HG02763 (cell line): ENCODE measurements at regions not wholly inside any gene's neighbourhood (a gene's known extent, or its start where the extent isn't known, plus 50 kb on each side); places are given as distances from the start of the nearest gene placed in this dataset.

ENCODE experiments used
- ATAC-seq: cut with Tn5 transposase; IDR thresholded peaks from one replicate; pipeline ENCODE4 v1.9.1; 2021; ENCODE audit warnings: mild to moderate bottlenecking, moderate library complexity; ENCODE audit not compliant: unreplicated experiment

- no peak for ATAC-seq
These were observed 162.6 kb upstream of the CCDC179 start for GRCh38 chr11:23022854-23023253.

GRCh38 chr11:23023319-23023718, 163.0 kb upstream of the CCDC179 start:
- no peak for ATAC-seq

GRCh38 chr11:23041001-23041503, 180.8 kb upstream of the CCDC179 start:
- ATAC-seq, result no peak

- ATAC-seq, result no peak
These were observed 198.4 kb upstream of the CCDC179 start for GRCh38 chr11:23058656-23059055.

- ATAC-seq, result no peak
These were observed 203.0 kb upstream of the CCDC179 start for GRCh38 chr11:23063276-23063675.

- ATAC-seq, result peak; percentile 80
These were observed 218.2 kb upstream of the CCDC179 start for GRCh38 chr11:23078289-23078971.

GRCh38 chr11:23079382-23079813, 219.1 kb upstream of the CCDC179 start:
- peak; percentile 82 for ATAC-seq

- no peak for ATAC-seq
These were observed 227.1 kb upstream of the CCDC179 start for GRCh38 chr11:23087407-23087806.

- no peak for ATAC-seq
These were observed 230.4 kb upstream of the CCDC179 start for GRCh38 chr11:23090659-23091058.

GRCh38 chr11:23095650-23096189, 235.4 kb upstream of the CCDC179 start:
- no peak for ATAC-seq

- ATAC-seq, result peak; percentile 78
These were observed 237.6 kb upstream of the CCDC179 start for GRCh38 chr11:23097891-23098290.

- no peak for ATAC-seq
These were observed 239.0 kb upstream of the CCDC179 start for GRCh38 chr11:23099256-23099655.

GRCh38 chr11:23100726-23101125, 240.5 kb upstream of the CCDC179 start:
- ATAC-seq, result no peak

- no peak for ATAC-seq
These were observed 243.1 kb upstream of the CCDC179 start for GRCh38 chr11:23103416-23103815.

- no peak for ATAC-seq
These were observed 251.3 kb upstream of the CCDC179 start for GRCh38 chr11:23111527-23111926.

- ATAC-seq, result no peak
These were observed 252.1 kb upstream of the CCDC179 start for GRCh38 chr11:23112390-23112789.

GRCh38 chr11:23112987-23113886, 253.0 kb upstream of the CCDC179 start:
- peak; percentile 45 for ATAC-seq

GRCh38 chr11:23113887-23114216, 253.6 kb upstream of the CCDC179 start:
- no peak for ATAC-seq

GRCh38 chr11:23123753-23124152, 263.5 kb upstream of the CCDC179 start:
- no peak for ATAC-seq

- ATAC-seq, result no peak
These were observed 264.0 kb upstream of the CCDC179 start for GRCh38 chr11:23124249-23124648.

- ATAC-seq, result no peak
These were observed 264.7 kb upstream of the CCDC179 start for GRCh38 chr11:23124996-23125395.

GRCh38 chr11:23127706-23128105, 267.4 kb upstream of the CCDC179 start:
- ATAC-seq, result no peak
